ENCODE measurements at regions not wholly inside any gene's neighbourhood (a gene's known extent, or its start where the extent isn't known, plus 50 kb on each side); places are given as distances from the start of the nearest gene placed in this dataset.

DNA sequence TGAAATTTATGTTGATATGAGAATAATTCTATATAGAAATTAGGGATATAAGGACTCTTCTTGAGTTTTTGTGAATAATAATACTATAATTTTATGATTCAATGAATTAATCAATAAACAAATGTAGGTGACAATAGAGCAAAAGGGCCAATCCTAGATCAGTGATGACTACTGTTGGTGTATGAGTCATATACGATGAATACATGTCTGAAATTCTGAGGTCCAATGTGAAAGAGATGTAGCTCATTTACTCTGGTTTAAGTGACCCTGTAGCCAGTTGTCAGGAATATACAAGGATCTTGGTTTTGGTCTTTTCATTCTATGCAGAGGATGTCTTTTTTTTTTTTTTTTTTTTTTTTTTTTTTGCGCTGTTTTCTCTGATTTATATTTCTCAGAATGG lies 72.1 kb upstream of the RTL1 start:
- no peak overlapping the region for H3K4me3 ChIP-seq (ENCODE audit: low read depth in 2 of 2, low read length in 2 of 2)
- no peaks in the 10 kb centered on the region; the same call in 1 of the 2 replicates for H3K36me3 ChIP-seq (ENCODE audit: control insufficient read depth, insufficient read depth, low read length)
- POLR2A ChIA-PET = no interaction called here
- no peak for TF ChIP-seq SIN3A (IDR thresholded peaks at IDR 0.05; ENCODE audit: borderline replicate concordance, insufficient read depth, low read depth, low read length)
- TF ChIP-seq, protein P1, sequence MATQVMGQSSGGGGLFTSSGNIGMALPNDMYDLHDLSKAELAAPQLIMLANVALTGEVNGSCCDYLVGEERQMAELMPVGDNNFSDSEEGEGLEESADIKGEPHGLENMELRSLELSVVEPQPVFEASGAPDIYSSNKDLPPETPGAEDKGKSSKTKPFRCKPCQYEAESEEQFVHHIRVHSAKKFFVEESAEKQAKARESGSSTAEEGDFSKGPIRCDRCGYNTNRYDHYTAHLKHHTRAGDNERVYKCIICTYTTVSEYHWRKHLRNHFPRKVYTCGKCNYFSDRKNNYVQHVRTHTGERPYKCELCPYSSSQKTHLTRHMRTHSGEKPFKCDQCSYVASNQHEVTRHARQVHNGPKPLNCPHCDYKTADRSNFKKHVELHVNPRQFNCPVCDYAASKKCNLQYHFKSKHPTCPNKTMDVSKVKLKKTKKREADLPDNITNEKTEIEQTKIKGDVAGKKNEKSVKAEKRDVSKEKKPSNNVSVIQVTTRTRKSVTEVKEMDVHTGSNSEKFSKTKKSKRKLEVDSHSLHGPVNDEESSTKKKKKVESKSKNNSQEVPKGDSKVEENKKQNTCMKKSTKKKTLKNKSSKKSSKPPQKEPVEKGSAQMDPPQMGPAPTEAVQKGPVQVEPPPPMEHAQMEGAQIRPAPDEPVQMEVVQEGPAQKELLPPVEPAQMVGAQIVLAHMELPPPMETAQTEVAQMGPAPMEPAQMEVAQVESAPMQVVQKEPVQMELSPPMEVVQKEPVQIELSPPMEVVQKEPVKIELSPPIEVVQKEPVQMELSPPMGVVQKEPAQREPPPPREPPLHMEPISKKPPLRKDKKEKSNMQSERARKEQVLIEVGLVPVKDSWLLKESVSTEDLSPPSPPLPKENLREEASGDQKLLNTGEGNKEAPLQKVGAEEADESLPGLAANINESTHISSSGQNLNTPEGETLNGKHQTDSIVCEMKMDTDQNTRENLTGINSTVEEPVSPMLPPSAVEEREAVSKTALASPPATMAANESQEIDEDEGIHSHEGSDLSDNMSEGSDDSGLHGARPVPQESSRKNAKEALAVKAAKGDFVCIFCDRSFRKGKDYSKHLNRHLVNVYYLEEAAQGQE (IDR thresholded peaks at IDR 0.05; ENCODE audit: insufficient read depth in 1 of 2, low read depth in 2 of 2, low read length in 1 of 2) = no peak
- TF ChIP-seq, protein P2, sequence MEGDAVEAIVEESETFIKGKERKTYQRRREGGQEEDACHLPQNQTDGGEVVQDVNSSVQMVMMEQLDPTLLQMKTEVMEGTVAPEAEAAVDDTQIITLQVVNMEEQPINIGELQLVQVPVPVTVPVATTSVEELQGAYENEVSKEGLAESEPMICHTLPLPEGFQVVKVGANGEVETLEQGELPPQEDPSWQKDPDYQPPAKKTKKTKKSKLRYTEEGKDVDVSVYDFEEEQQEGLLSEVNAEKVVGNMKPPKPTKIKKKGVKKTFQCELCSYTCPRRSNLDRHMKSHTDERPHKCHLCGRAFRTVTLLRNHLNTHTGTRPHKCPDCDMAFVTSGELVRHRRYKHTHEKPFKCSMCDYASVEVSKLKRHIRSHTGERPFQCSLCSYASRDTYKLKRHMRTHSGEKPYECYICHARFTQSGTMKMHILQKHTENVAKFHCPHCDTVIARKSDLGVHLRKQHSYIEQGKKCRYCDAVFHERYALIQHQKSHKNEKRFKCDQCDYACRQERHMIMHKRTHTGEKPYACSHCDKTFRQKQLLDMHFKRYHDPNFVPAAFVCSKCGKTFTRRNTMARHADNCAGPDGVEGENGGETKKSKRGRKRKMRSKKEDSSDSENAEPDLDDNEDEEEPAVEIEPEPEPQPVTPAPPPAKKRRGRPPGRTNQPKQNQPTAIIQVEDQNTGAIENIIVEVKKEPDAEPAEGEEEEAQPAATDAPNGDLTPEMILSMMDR (IDR thresholded peaks at IDR 0.05) = no peak
- TF ChIP-seq TCF7L2 (IDR thresholded peaks at IDR 0.05; ENCODE audit: low read depth, low read length) = no peak
- TF ChIP-seq POLR2AphosphoS5 (IDR thresholded peaks at IDR 0.05; ENCODE audit: low read depth, low read length) = no peak
- CTCF ChIA-PET = interaction anchor here (0.6 kb wide), 1 partner anchor 704 kb away, joined by 5 read pairs; no protein-coding TSS in a partner anchor
- no TSS peak for BruUV-seq (replicated peaks)
- H3K27ac ChIP-seq (ENCODE audit: low read length) = no peak overlapping the region
- no peaks in the 10 kb centered on the region for H3K9me3 ChIP-seq (ENCODE audit: control insufficient read depth, insufficient read depth, low read depth, low read length)
- intact Hi-C loops (cut with micrococcal nuclease; ENCODE audit: unreplicated experiment) = no loop called here
- DNase-seq (ENCODE audit: low read depth, low spot score) (no peak), ATAC-seq (no peak)
- H3K27me3 ChIP-seq (ENCODE audit: control insufficient read depth, insufficient read depth, low read length) = no peaks in the 10 kb centered on the region
- in situ Hi-C loops (cut with HindIII; ENCODE audit: low pct_unique_long_range_greater_than_20kb, low sequenced_read_pairs) = no loop called here
- H3K4me1 ChIP-seq (ENCODE audit: control insufficient read depth, insufficient read depth, low read length) = no peaks in the 10 kb centered on the region

DNA sequence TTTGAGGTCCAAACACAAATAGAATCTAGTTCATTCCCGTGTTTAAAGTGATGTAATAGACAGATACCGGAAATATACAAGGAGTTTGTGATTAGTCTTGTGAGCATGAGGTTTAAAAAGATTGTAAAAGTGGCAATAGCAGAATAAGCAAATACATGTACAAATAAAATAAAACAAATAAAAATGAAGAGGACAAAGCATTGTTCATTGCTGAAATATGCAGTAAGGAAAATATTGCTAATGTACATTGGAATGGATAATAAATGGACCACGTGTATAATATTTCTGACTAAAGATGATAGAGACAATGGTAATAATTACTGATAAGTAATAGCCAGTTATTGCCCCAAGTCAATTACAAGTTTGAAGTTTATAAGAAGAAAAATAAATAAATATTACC lies 75.6 kb upstream of the RTL1 start:
- BruUV-seq (replicated peaks) = no TSS peak
- no peak for DNase-seq (ENCODE audit: low read depth, low spot score)

More for the DNA sequence above, 75.6 kb upstream of the RTL1 start:
- Histone ChIP-seq H3K36me3 (ENCODE audit: control insufficient read depth, insufficient read depth, low read length) (peaks cover 3% of the 10 kb centered on the region; the same call in 1 of the 2 replicates), H3K9me3 (ENCODE audit: control insufficient read depth, insufficient read depth, low read depth, low read length) (no peaks in the 10 kb centered on the region), H3K27ac (ENCODE audit: low read length) (no peak overlapping the region), H3K4me1 (ENCODE audit: control insufficient read depth, insufficient read depth, low read length) (no peaks in the 10 kb centered on the region), H3K27me3 (ENCODE audit: control insufficient read depth, insufficient read depth, low read length) (no peaks in the 10 kb centered on the region), H3K4me3 (ENCODE audit: low read depth in 2 of 2, low read length in 2 of 2) (no peak overlapping the region)
- intact Hi-C loops (cut with micrococcal nuclease; ENCODE audit: unreplicated experiment) (no loop called here), in situ Hi-C loops (cut with HindIII; ENCODE audit: low pct_unique_long_range_greater_than_20kb, low sequenced_read_pairs) (no loop called here)
- ChIA-PET CTCF (no interaction called here), POLR2A (no interaction called here)
- TF ChIP-seq TCF7L2 (IDR thresholded peaks at IDR 0.05; ENCODE audit: low read depth, low read length) (no peak), POLR2AphosphoS5 (IDR thresholded peaks at IDR 0.05; ENCODE audit: low read depth, low read length) (no peak), SIN3A (IDR thresholded peaks at IDR 0.05; ENCODE audit: borderline replicate concordance, insufficient read depth, low read depth, low read length) (no peak)
- TF ChIP-seq, protein P2 (IDR thresholded peaks at IDR 0.05) = no peak
- TF ChIP-seq, protein P1 (IDR thresholded peaks at IDR 0.05; ENCODE audit: insufficient read depth in 1 of 2, low read depth in 2 of 2, low read length in 1 of 2) = no peak
- no peak for ATAC-seq

Data from Panc1 (cell line).